Natural killer cell (primary cell): ENCODE measurements at regions not wholly inside any gene's neighbourhood (a gene's known extent, or its start where the extent isn't known, plus 50 kb on each side); places are given as distances from the start of the nearest gene placed in this dataset.

Experiments
- ATAC-seq, 3 donors: fragments of 150-1000 bp in 2 of 3; fragments of 200-7000 bp in 1 of 3; cut with Tn5 transposase; 1 replicate in 1 of 3; 2 replicates in 2 of 3; pipeline ENCODE4 v1.10.0; 2021; ENCODE audit warnings: mild to moderate bottlenecking in 2 of 3, moderate library complexity in 2 of 3
- DNase-seq, 2 donors: peaks; one replicate each; pipeline versions ENCODE4 v3.0.0 to v3.0.0-alpha.2; 2013 to 2021; ENCODE audit warnings: mixed read lengths in 1 of 2
- H3K27ac ChIP-seq: one replicate; pipeline ENCODE4 v1.5.1; 2013; ENCODE audit warnings: mild to moderate bottlenecking, low read length
- H3K27me3 ChIP-seq: one replicate; pipeline ENCODE4 v1.6.1; 2013; ENCODE audit warnings: low read length; ENCODE audit not compliant: control insufficient read depth, insufficient read depth
- H3K36me3 ChIP-seq: one replicate; pipeline ENCODE4 v1.6.1; 2013; ENCODE audit warnings: low read length; ENCODE audit not compliant: control insufficient read depth, insufficient read depth
- H3K4me1 ChIP-seq: one replicate; pipeline ENCODE4 v1.6.1; 2013; ENCODE audit warnings: low read length; ENCODE audit not compliant: control insufficient read depth, insufficient read depth
- H3K4me3 ChIP-seq: one replicate; pipeline ENCODE4 v1.5.1; 2013; ENCODE audit warnings: low read length
- H3K9me3 ChIP-seq: one replicate; pipeline ENCODE4 v1.6.1; 2013; ENCODE audit warnings: low read length; ENCODE audit not compliant: control insufficient read depth, insufficient read depth
- H3K27ac Mint-ChIP-seq, 2 donors: one replicate each; pipeline ENCODE4 v1.8.0; 2022; ENCODE audit warnings: mild to moderate bottlenecking in 2 of 2, mixed read lengths in 2 of 2, moderate library complexity in 1 of 2
- H3K27me3 Mint-ChIP-seq, 2 donors: one replicate each; pipeline ENCODE4 v1.8.0; 2022; ENCODE audit warnings: low read depth in 2 of 2, mixed read lengths in 2 of 2
- H3K36me3 Mint-ChIP-seq: one replicate; pipeline ENCODE4 v1.8.0; 2022; ENCODE audit warnings: mixed read lengths
- H3K4me1 Mint-ChIP-seq, 2 donors: one replicate each; pipeline ENCODE4 v1.8.0; 2022; ENCODE audit warnings: mixed read lengths in 2 of 2
- H3K4me3 Mint-ChIP-seq: one replicate; pipeline ENCODE4 v1.8.0; 2022; ENCODE audit warnings: mild to moderate bottlenecking, moderate library complexity, mixed read lengths
- H3K9me3 Mint-ChIP-seq, 2 donors: one replicate each; pipeline ENCODE4 v1.8.0; 2022; ENCODE audit warnings: mixed read lengths in 2 of 2
- WGBS: methylation state at CpG from one replicate; pipeline ENCODE4 v1.1.7; 2013; ENCODE audit warnings: missing lambda C conversion rate; ENCODE audit not compliant: insufficient coverage; 5-methylcytosine and 5-hydroxymethylcytosine counted together
- intact Hi-C: fragments of 100-400 bp; cut with micrococcal nuclease; formaldehyde crosslinking; loops from one replicate; pipeline ENCODE4 v1.14.2; 2022
- TF ChIP-seq, protein P1 (sequence below): fragments of 200-600 bp; IDR thresholded peaks from one replicate; pipeline ENCODE4 v1.8.0; 2022; ENCODE audit warnings: antibody characterized with exemption

- Mint-ChIP-seq H3K4me1 (no peaks in the 10 kb centered on the region), H3K27me3 (peaks cover 9 to 28% of the 10 kb centered on the region in 2 donors), H3K36me3 (no peaks in the 10 kb centered on the region), H3K9me3 (no peaks in the 10 kb centered on the region), H3K4me3 (no peak overlapping the region), H3K27ac (no peak overlapping the region)
- Histone ChIP-seq H3K4me1 (no peaks in the 10 kb centered on the region), H3K36me3 (no peaks in the 10 kb centered on the region), H3K4me3 (no peak overlapping the region), H3K27me3 (no peaks in the 10 kb centered on the region), H3K9me3 (no peaks in the 10 kb centered on the region), H3K27ac (no peak overlapping the region)
- intact Hi-C loops, result no loop called here
- no peak for DNase-seq
- TF ChIP-seq, protein P1, sequence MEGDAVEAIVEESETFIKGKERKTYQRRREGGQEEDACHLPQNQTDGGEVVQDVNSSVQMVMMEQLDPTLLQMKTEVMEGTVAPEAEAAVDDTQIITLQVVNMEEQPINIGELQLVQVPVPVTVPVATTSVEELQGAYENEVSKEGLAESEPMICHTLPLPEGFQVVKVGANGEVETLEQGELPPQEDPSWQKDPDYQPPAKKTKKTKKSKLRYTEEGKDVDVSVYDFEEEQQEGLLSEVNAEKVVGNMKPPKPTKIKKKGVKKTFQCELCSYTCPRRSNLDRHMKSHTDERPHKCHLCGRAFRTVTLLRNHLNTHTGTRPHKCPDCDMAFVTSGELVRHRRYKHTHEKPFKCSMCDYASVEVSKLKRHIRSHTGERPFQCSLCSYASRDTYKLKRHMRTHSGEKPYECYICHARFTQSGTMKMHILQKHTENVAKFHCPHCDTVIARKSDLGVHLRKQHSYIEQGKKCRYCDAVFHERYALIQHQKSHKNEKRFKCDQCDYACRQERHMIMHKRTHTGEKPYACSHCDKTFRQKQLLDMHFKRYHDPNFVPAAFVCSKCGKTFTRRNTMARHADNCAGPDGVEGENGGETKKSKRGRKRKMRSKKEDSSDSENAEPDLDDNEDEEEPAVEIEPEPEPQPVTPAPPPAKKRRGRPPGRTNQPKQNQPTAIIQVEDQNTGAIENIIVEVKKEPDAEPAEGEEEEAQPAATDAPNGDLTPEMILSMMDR, result no peak
- no peak for ATAC-seq
- 78% methylated on average over 2 of the region's 3 CpGs for WGBS
These were observed 88.4 kb upstream of the TEAD1 start for GRCh38 chr11:12585861-12586260.

DNA sequence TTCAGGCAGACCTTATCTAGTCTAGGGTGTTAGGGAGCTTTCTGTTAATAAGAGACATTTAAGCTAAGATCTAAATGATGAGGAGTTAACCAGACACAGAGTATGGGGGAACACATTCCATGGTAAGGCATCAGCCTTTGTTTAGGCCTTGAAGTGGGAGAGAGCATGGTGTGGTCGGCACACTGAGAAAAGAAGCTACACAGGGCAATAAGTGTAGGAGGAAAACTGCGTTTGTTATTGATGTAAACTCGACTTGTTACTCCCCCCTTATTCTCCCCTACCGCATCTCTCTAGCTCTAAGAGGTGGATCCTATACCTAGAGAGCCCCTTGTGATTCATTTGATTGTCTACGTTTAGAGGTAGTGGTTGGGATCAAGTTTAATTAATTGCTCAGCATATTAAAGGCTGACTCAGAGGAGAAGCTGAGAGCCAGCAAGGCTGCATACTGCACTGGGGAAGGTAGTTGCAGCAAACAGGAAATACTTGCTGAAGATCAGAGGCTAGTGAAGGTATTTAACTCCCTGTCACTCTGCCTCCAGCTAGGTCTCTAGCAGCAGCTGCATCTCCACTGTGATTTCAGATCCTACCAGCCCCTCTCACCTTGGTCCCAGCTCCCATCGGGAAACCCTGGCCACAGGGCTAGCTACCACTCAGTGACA is 86.8 kb upstream of the TEAD1 start:
- no peaks in the 10 kb centered on the region for H3K9me3 Mint-ChIP-seq
- no peak overlapping the region for H3K4me3 ChIP-seq
- intact Hi-C loops, result no loop called here
- no peaks in the 10 kb centered on the region for H3K9me3 ChIP-seq
- no peak overlapping the region for H3K4me3 Mint-ChIP-seq
- peaks cover 6 to 36% of the 10 kb centered on the region in 2 donors for H3K27me3 Mint-ChIP-seq
- DNase-seq (peak in 1 of 2 donors; percentile 24), ATAC-seq (peak in 1 of 3 donors; percentile 17)
- H3K4me1 Mint-ChIP-seq, result no peaks in the 10 kb centered on the region
- no peaks in the 10 kb centered on the region for H3K36me3 ChIP-seq
- no peak overlapping the region for H3K27ac ChIP-seq
- H3K27ac Mint-ChIP-seq, result no peak overlapping the region
- WGBS, result 49% methylated on average over 2 of the region's 6 CpGs
- TF ChIP-seq, protein P1, result no peak
- H3K36me3 Mint-ChIP-seq, result no peaks in the 10 kb centered on the region
- H3K27me3 ChIP-seq, result no peaks in the 10 kb centered on the region
- H3K4me1 ChIP-seq, result no peaks in the 10 kb centered on the region

- ATAC-seq, result no peak
- 87% methylated on average over 4 of the region's 4 CpGs for WGBS
- H3K4me1 Mint-ChIP-seq, result no peaks in the 10 kb centered on the region
These were observed 82.5 kb upstream of the TEAD1 start for GRCh38 chr11:12591706-12592105.

More at GRCh38 chr11:12591706-12592105, 82.5 kb upstream of the TEAD1 start:
- no peaks in the 10 kb centered on the region for H3K36me3 ChIP-seq
- Mint-ChIP-seq H3K9me3 (no peaks in the 10 kb centered on the region), H3K27me3 (peaks cover 2 to 42% of the 10 kb centered on the region in 2 donors), H3K4me3 (no peak overlapping the region), H3K36me3 (no peaks in the 10 kb centered on the region), H3K27ac (no peak overlapping the region)
- intact Hi-C loops, result no loop called here
- DNase-seq, result no peak
- no peaks in the 10 kb centered on the region for H3K27me3 ChIP-seq
- TF ChIP-seq, protein P1, result no peak
- no peaks in the 10 kb centered on the region for H3K9me3 ChIP-seq
- no peak overlapping the region for H3K4me3 ChIP-seq
- no peak overlapping the region for H3K27ac ChIP-seq
- no peaks in the 10 kb centered on the region for H3K4me1 ChIP-seq
